HG03571 (cell line): ENCODE measurements at regions not wholly inside any gene's neighbourhood (a gene's known extent, or its start where the extent isn't known, plus 50 kb on each side); places are given as distances from the start of the nearest gene placed in this dataset.
"Not testable (repeated sequence)": the region's sequence is repeated elsewhere in the genome, so short reads cannot be mapped to it uniquely, and the experiment has no call there.

Source experiments
- ATAC-seq: cut with Tn5 transposase; IDR thresholded peaks from one replicate; pipeline ENCODE4 v1.9.1; 2021; ENCODE audit not compliant: unreplicated experiment

- no peak for ATAC-seq
These were observed 134.9 kb upstream of the ANK3 start for GRCh38 chr10:60524541-60524940.

GRCh38 chr10:60523371-60523770 is 133.7 kb upstream of the ANK3 start:
- not testable (repeated sequence) for ATAC-seq

DNA sequence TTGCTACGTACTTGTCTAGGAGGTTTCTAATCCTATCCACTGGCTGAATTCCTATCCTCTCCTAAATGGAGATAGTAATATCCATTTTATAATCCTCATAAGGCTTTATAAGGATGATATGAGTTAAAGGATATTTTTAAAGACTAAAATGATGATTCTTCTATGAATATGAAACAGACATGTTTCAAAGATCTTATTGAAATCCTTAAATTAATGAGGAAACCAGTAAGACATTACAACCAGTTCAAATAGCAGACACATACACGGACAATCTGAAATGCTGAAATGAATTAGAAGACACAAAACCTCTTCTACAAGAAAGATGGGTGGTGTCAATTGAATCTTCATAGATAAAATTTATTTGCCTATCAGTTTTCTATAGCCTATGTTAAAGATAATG is 132.9 kb upstream of the ANK3 start:
- no peak for ATAC-seq

GRCh38 chr10:60521974-60522405 is 132.3 kb upstream of the ANK3 start:
- ATAC-seq = no peak

- no peak for ATAC-seq
These were observed 129.1 kb upstream of the ANK3 start for GRCh38 chr10:60518745-60519144.

- ATAC-seq = no peak
These were observed 128.1 kb upstream of the ANK3 start for GRCh38 chr10:60517805-60518204.

DNA sequence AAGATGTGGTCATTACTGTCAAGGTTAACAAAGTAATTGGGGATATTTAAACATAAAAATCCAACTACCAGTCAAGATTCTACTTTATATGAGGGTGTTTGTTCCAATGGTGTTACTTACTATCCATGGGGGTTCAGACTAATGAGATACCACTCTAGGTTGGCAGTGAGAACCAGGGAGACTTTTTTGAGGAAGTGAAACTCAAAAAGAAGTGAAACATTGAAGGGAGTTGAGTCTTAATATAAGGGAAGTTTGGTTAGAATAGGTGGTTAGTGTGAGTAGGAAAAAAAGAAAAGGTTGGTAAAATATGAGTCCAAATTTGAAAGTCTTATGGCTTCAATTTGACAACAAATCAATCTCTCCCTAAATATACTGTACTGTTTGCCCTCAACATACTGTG is 123.6 kb upstream of the ANK3 start:
- ATAC-seq = no peak

GRCh38 chr10:60511477-60512229 is 122.0 kb upstream of the ANK3 start:
- no peak for ATAC-seq

- ATAC-seq = no peak
These were observed 119.2 kb upstream of the ANK3 start for GRCh38 chr10:60508831-60509230.

- no peak for ATAC-seq
These were observed 118.4 kb upstream of the ANK3 start for GRCh38 chr10:60508037-60508436.

GRCh38 chr10:60502621-60503020 is 112.9 kb upstream of the ANK3 start:
- no peak for ATAC-seq

- ATAC-seq = no peak
These were observed 109.3 kb upstream of the ANK3 start for GRCh38 chr10:60498985-60499384.

- no peak for ATAC-seq
These were observed 107.7 kb upstream of the ANK3 start for GRCh38 chr10:60497364-60497763.

GRCh38 chr10:60496181-60496580 is 106.5 kb upstream of the ANK3 start:
- no peak for ATAC-seq

DNA sequence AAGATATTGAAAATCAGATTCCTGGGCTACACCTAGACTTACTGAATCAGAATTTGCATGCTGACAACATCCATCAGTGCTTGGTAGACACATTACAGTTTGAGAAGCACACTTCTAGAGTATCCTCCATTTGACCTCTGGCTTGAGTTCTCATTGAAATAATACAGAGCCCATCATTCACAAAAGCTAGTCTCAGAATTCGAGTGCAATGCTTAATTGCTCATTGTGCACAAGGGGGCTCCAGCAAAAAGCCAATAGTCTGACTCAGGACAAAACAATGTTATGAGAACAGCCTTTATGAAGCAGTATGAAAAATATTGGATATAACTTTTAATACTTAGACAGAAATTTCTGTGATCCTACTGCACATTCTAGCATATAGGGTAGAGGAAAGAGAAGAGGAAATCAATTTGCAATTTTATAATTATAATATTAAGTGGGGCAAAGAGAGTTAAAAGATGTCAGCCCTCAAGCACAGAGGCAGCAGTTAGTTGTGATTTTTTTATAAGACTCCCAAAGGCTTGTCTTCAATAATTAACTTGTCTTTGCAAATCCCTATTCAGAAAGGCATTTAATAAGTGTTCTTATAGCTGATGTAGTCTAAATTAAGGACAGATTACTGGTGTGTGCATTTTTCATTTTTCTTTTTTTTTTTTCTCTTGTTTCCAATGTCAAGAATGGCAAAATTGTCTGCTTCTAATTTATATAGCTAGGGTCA is 105.8 kb upstream of the ANK3 start:
- ATAC-seq = no peak

- ATAC-seq = no peak
These were observed 105.1 kb upstream of the ANK3 start for GRCh38 chr10:60494774-60495173.

DNA sequence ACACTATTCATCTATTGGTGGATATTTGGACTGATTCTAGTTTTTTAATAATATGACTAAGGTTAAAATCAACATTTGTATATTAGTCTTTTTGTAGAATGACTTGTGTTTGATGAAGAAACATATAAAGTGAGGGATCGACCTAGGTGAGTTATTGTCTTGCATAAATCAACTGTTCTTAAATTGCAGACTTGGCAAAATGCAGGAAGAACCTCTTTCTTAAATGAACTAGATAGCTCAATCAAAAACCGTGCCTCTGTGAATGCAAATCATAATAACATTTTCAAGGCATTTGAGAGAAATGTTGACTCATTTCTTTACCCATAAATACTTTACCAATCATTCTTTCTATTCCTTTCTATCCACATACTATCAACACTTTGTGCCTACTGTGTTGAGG is 101.5 kb upstream of the ANK3 start:
- no peak for ATAC-seq

GRCh38 chr10:60490013-60490412 is 100.3 kb upstream of the ANK3 start:
- no peak for ATAC-seq

DNA sequence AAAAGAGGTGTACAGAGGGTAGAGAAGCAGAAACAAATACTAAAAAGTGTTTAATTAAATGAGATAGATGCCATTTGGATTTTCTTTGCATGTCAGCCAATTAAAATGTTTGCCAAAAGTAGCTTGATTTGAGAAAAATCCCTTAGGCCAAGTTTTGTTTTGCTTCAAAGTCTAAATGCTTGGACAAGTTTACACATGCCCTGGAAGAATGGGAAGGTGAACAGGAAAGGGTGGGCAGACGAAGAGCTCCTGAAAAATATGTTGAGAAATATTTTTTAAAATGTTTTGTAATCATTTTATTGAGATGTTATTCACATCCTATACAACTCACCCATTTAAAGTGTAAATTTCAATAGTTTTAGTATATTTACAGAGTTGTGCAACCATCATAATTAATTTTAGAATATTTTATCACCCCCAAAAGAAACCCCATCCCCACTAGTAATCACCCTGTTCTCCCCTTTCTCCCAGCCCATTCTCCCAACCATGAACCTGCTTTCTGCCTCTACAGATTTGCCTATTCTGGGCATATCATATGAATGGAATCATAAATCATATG is 98.5 kb upstream of the ANK3 start:
- no peak for ATAC-seq

DNA sequence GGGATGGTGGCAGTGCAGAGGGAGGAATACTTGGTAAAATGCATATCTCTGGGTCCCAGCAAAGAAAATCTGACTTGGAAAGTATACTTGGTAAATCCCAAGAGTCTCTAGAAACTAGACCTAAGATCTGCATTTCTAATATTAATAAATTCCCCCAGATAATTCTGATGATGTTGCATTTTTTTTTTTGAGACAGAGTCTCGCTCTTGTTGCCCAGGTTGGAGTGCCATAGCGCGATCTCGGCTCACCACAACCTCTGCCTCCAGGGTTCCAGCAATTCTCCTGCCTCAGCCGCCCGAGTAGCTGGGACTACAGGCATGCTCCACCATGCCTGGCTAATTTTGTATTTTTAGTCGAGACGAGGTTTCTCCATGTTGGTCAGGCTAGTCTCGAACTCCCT is 97.9 kb upstream of the ANK3 start:
- ATAC-seq = no peak

- no peak for ATAC-seq
These were observed 95.3 kb upstream of the ANK3 start for GRCh38 chr10:60485025-60485424.

DNA sequence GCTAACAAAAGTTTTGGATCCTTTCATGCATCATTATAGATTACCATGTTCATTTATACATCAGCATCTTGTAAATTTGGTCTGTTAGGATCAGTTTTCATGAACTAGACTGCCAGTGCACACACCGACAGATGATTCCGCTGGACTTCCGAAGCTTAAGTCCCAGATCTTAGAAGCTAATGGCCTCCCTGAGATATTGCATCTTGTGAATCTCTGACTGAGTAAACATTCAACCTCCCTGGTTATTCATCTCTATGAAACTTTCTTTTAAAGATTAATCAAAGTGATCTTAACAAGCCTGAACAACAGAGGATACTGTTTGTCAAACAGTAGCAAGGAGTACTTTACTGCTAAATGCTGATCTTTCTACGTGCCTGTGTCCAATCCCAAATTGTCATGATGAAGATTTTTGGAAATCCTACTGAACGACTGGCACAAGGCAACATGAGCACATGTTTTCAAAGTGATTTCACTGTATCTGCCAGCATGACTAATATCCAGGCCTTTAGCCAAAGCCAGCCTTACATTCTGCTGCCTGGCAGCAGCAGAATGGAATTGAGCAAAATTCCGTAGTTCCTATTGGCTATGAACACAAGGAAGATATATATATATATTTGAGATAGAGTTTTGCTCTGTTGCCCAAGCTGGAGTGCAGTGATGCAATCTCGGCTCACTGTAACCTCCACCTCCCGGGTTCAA is 91.3 kb upstream of the ANK3 start:
- ATAC-seq = no peak
